SIG-M5 treated with dmso at 0.1 percent for 504 hours (cell line): ENCODE measurements at regions not wholly inside any gene's neighbourhood (a gene's known extent, or its start where the extent isn't known, plus 50 kb on each side); places are given as distances from the start of the nearest gene placed in this dataset.

Experiments used
- DNase-seq: peaks from one replicate; lab custom pipeline; 2025; ENCODE audit not compliant: unreplicated experiment; lab: John Stamatoyannopoulos, UW

DNA sequence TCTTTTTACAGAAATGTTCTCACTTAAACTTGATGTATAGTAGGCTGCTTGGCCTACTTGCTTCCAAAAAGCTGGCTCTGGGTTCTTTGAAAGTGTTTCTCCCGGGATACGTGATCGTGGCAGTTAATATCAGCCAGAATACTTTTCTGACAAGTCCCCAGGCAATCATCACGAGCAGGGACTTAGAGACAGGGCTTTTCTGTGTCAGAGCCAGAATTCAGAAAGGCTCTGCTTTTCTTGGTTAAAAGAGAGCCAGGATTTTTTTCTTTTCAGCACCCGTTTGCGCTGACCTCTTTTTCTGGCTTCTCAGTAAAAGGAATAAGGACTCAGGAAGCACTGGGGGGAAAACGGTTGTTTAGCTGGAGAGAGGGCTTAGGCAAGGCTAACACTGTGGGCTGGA, 57.8 kb upstream of the ARHGAP5 start:
- DNase-seq, result no peak

- DNase-seq, result no peak
Observed at GRCh38 chr14:32020882-32021281, 56.2 kb upstream of the ARHGAP5 start.

- DNase-seq, result no peak
Observed at GRCh38 chr14:32021341-32021740, 55.8 kb upstream of the ARHGAP5 start.

DNA sequence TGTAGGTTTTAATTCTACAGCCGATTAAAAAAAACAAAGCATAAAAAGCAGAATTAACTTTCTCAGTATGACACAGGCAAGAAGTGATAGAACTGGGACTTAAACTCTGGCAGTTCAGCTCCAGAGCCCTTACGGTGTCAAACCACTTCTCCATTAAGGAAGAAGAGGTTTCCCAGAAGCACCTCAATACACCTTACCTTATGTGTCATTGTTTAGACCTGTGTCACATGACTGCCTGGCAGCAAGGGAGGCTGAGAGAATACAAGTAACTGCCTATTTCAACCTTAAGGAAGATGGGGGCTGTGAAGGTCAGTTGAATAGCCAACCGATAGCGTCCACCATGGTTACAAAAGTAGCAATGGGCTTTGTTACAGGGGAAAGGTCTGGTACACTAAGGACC, 54.6 kb upstream of the ARHGAP5 start:
- no peak for DNase-seq

DNA sequence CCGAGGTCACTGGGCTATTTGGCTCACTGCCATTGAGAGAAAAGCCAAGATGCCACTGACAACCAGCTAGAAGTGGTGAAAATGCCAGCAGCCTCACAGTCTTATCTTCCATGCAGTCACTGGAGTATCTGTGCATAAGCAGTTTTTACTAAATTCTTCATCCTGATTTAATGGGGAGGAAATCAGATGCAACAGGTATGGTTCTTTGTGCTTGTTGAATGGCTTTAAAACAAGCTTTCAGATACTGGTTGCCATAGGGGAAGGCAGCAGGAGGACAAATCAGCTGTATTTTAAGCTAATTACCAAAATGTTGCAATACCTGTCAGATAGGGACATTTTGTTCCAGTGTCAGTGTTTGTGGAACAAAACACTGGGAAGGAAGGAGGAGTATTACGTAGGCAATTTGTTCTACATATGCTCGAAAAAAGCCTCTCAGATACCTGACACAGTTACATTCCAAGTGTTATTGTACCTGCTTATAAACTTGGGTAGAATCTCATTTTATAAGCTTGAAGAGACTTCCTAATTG, 54.1 kb upstream of the ARHGAP5 start:
- DNase-seq, result no peak

- no peak for DNase-seq
Observed at GRCh38 chr14:32023540-32023939, 53.6 kb upstream of the ARHGAP5 start.

DNA sequence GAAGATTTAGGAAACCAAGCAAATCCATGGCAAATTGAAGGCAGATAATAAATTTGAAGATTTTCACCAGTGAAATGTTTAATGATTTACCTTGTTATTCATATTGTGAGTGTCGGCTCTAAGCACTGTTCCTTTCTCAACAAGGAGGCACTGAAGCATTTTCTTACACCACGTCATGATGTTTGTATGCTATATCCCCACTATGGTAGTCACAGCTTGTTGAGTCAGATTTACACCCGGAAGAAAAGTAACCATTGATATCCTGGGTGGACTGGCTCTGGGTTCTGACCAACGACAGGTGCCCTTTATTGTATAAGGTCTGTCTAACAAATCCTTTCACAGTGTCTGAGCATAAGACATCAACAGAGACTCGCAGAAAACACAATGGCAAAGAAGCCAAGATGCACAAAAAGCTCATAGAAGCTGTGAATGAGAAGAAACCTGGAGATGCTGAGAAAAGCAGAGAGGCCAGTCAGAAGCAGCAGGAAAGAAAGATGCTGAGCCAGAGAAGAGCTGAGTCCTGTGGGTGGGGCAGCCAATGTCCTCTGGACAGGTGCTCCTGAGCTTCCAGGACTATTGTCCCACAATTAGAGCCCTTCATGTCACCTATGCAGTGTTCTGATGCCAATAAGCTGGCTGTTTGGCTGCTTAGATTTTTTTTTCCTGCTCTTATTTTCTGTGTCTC, 49.7 kb upstream of the ARHGAP5 start:
- no peak for DNase-seq
